ENCODE measurements at regions not wholly inside any gene's neighbourhood (a gene's known extent, or its start where the extent isn't known, plus 50 kb on each side); places are given as distances from the start of the nearest gene placed in this dataset.

DNA sequence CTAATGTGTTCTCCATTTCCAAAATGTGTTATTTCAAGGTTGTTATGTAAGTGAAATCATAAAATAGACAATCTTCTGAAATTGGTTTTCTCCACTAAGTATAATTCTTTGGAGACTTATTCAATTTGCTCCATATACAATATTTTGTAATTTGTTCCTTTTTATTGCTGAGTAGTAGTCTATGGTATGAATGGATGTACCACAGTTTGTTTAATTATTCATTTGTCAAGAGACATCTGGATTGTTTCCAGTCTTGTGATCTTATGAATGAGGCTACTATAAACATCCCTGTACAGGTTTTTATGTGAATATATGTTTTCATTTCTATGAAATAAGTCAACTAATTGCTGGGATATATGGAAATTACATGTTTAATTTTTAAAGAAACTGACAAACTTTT, 652.6 kb upstream of the PLXNA2 start:
- Histone ChIP-seq H3K36me3 (ENCODE audit: control insufficient read depth in 5 of 5, insufficient read depth in 5 of 5, low read length in 5 of 5) (no peaks in the 10 kb centered on the region), H3K27ac (ENCODE audit: low read depth, low read length) (no peak overlapping the region), H3K27me3 (ENCODE audit: control insufficient read depth in 5 of 5, insufficient read depth in 4 of 5, low read length in 5 of 5) (no peaks in the 10 kb centered on the region), H3K4me3 (ENCODE audit: low read depth in 1 of 5, low read length in 5 of 5) (no peak overlapping the region), H3K9me3 (ENCODE audit: control insufficient read depth in 5 of 5, low read length in 5 of 5) (peaks cover 0 to 5% (median 0%) of the 10 kb centered on the region in 5 donors), H3K4me1 (ENCODE audit: control insufficient read depth in 5 of 5, insufficient read depth in 5 of 5, low read length in 5 of 5) (no peaks in the 10 kb centered on the region), H3K9ac (ENCODE audit: low read length in 5 of 5) (no peak overlapping the region)

DNA sequence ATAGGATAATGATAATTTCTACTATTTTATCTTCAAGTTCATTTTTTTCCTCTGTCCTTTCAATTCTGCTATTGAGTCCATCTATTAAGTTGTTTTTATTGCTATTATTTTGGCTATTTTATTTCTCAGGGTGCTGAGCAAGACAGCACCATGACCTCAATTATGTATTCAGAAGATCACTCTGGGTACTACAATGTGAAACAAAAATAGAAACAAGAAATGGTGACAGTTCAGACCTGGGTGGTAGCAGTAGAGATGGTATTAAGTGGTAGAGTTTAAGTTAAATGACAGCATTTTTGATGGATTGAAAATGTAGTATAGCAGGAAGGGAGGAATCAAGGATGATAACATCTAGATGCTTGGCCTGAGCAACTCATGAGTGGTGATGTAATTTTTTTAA, 655.3 kb upstream of the PLXNA2 start:
- H3K4me1 ChIP-seq (ENCODE audit: control insufficient read depth in 5 of 5, insufficient read depth in 5 of 5, low read length in 5 of 5): no peaks in the 10 kb centered on the region
- no peak overlapping the region for H3K27ac ChIP-seq (ENCODE audit: low read depth, low read length)
- peaks cover 0 to 5% (median 0%) of the 10 kb centered on the region in 5 donors for H3K9me3 ChIP-seq (ENCODE audit: control insufficient read depth in 5 of 5, low read length in 5 of 5)
- no peaks in the 10 kb centered on the region for H3K27me3 ChIP-seq (ENCODE audit: control insufficient read depth in 5 of 5, insufficient read depth in 4 of 5, low read length in 5 of 5)
- no peaks in the 10 kb centered on the region for H3K36me3 ChIP-seq (ENCODE audit: control insufficient read depth in 5 of 5, insufficient read depth in 5 of 5, low read length in 5 of 5)
- H3K9ac ChIP-seq (ENCODE audit: low read length in 5 of 5): no peak overlapping the region
- H3K4me3 ChIP-seq (ENCODE audit: low read depth in 1 of 5, low read length in 5 of 5): no peak overlapping the region

DNA sequence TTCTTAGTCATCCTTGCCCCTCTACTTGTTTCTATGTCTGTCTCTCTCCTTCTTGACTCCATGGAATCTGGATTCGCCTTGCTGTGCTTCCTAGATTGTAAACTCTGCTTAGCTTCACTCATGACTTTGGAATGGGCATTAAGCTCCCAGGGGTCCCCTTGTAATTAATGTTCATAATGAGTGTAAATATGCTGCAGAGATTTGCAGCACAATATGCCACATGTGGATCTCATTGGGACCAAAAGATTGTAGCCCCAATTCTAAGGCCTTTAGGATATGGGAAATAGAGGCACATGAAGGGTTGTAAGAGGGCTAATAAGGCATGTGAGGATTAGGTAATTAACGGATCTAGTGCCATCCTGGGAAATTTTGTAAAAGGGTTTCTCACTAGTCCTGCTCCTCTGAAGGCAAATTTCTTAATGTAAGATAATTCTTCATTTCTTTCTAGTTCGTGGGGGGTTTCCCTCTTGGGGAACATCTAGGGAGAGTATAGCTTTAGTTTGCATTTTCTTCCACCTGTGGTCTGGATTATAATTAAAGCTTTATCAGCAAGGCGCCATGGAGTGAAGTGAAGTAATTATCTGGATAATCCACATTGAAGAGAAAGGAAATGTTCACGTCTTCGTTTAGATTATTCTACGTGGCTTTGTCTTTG, 659.2 kb upstream of the PLXNA2 start:
- H3K27ac ChIP-seq (ENCODE audit: low read depth, low read length): no peak overlapping the region
- H3K27me3 ChIP-seq (ENCODE audit: control insufficient read depth in 5 of 5, insufficient read depth in 4 of 5, low read length in 5 of 5): no peaks in the 10 kb centered on the region
- no peaks in the 10 kb centered on the region for H3K36me3 ChIP-seq (ENCODE audit: control insufficient read depth in 5 of 5, insufficient read depth in 5 of 5, low read length in 5 of 5)
- H3K4me1 ChIP-seq (ENCODE audit: control insufficient read depth in 5 of 5, insufficient read depth in 5 of 5, low read length in 5 of 5): no peaks in the 10 kb centered on the region
- H3K4me3 ChIP-seq (ENCODE audit: low read depth in 1 of 5, low read length in 5 of 5): no peak overlapping the region
- no peak overlapping the region for H3K9ac ChIP-seq (ENCODE audit: low read length in 5 of 5)
- no peaks in the 10 kb centered on the region for H3K9me3 ChIP-seq (ENCODE audit: control insufficient read depth in 5 of 5, low read length in 5 of 5)

DNA sequence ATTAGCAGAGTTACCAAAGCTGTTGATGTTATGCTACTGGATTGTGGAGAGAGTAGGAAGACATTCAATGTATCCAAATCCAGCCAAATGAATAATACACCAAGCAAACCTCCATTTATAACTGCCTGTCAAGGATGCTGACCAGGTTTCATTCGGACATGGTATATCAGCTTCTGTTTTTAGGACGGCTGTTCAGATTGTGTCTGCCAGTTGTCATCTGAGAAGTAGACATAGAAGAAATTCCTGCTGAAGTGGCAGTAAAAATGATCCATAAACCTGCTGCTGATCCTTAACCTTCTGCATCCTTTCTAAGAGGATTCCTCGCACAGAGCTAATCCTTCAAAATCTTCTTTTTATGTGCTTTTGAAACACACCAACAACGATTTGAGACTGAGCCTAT, 663.6 kb upstream of the PLXNA2 start:
- no peaks in the 10 kb centered on the region for H3K36me3 ChIP-seq (ENCODE audit: control insufficient read depth in 5 of 5, insufficient read depth in 5 of 5, low read length in 5 of 5)
- H3K4me1 ChIP-seq (ENCODE audit: control insufficient read depth in 5 of 5, insufficient read depth in 5 of 5, low read length in 5 of 5): no peaks in the 10 kb centered on the region
- H3K9ac ChIP-seq (ENCODE audit: low read length in 5 of 5): no peak overlapping the region
- H3K27me3 ChIP-seq (ENCODE audit: control insufficient read depth in 5 of 5, insufficient read depth in 4 of 5, low read length in 5 of 5): no peaks in the 10 kb centered on the region
- no peaks in the 10 kb centered on the region for H3K9me3 ChIP-seq (ENCODE audit: control insufficient read depth in 5 of 5, low read length in 5 of 5)
- H3K27ac ChIP-seq (ENCODE audit: low read depth, low read length): no peak overlapping the region
- no peak overlapping the region for H3K4me3 ChIP-seq (ENCODE audit: low read depth in 1 of 5, low read length in 5 of 5)

DNA sequence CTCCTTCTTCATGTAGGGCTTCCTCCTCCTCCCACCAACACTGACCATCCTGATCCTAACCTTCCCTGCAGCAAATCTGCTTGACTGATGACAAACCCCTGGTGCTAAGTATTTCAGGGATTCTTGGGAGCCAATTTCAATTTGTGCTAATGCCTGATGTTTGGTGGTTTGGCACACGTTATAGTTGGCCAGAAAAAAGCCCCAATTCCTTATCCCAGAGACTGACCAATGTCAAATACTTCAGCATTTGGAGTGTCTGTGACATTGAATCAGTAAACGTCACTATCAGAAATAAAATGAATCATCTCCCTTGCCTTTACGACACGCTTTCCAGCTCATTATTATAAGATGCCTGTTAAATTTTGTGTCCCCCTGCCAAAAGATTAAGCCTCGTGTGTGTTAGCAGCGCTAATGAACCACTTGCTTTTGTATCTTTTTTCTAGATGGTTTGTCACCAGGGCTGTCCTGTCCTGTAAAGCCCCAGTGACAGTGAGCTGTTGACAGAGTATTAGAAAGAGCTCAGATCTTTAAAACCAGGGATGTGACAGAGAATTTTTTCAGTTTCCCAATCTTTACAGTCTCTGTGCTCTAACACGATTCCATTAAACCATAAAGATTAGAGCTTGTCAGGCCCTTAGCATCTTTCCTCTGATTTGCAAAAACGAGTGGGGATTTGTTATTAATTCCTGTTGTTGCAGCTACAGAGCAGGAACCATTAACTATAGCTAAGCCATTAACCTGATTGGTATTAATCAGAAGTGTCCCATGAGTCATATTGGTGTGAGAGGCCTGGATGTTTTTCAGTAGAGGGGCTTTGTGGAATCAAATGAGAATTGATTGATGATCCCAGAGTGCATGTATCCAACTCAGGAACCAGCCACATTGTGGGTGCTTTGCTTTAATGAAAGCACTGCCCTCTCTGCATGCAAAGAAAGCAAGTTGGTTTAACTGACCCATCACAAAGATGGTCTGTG, 665.1 kb upstream of the PLXNA2 start:
- no peak overlapping the region for H3K4me3 ChIP-seq (ENCODE audit: low read depth in 1 of 5, low read length in 5 of 5)
- H3K36me3 ChIP-seq (ENCODE audit: control insufficient read depth in 5 of 5, insufficient read depth in 5 of 5, low read length in 5 of 5): no peaks in the 10 kb centered on the region
- H3K27ac ChIP-seq (ENCODE audit: low read depth, low read length): no peak overlapping the region
- no peaks in the 10 kb centered on the region for H3K9me3 ChIP-seq (ENCODE audit: control insufficient read depth in 5 of 5, low read length in 5 of 5)
- no peaks in the 10 kb centered on the region for H3K4me1 ChIP-seq (ENCODE audit: control insufficient read depth in 5 of 5, insufficient read depth in 5 of 5, low read length in 5 of 5)
- no peaks in the 10 kb centered on the region for H3K27me3 ChIP-seq (ENCODE audit: control insufficient read depth in 5 of 5, insufficient read depth in 4 of 5, low read length in 5 of 5)
- no peak overlapping the region for H3K9ac ChIP-seq (ENCODE audit: low read length in 5 of 5)

DNA sequence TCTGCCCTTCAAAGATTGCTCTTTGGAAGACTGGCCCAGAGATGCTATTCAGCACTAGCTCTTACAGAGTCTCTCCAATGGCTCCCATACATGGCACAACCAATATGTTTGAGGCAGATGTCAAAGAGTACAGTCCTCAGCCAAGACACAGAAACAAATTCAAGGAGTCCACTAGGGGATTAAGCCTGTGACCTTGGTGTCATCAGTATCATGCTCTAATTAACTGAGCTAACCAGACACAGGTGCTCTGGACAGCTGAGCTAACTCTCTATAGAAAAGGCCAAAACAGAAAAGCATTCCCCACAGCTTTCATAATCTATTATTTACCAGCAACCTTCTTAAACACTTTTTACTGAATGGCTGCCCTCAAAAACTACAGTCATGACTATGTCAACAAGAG, 666.0 kb upstream of the PLXNA2 start:
- no peak overlapping the region for H3K9ac ChIP-seq (ENCODE audit: low read length in 5 of 5)

DNA sequence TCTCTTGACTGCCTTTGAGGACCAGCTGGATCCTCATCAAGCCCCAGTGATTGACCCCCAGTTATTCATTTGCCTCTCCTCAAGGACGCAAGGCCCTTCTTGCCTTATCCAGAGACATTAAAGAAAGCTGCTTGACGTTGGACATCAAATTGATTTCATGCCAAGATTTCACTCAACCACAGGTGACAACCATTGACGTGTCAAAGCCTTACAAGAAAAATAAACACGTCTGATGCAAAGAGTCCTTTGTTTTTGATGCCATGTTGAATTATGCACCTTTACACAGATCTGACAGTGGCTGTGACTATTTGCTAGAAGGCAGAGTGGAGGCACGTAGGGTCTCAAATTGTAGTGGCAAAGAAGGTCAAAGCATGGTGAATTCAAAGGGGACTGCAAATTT, 666.2 kb upstream of the CAMK1G start:
- Histone ChIP-seq H3K9me3 (ENCODE audit: control insufficient read depth in 5 of 5, low read length in 5 of 5) (no peaks in the 10 kb centered on the region), H3K27me3 (ENCODE audit: control insufficient read depth in 5 of 5, insufficient read depth in 4 of 5, low read length in 5 of 5) (no peaks in the 10 kb centered on the region), H3K36me3 (ENCODE audit: control insufficient read depth in 5 of 5, insufficient read depth in 5 of 5, low read length in 5 of 5) (no peaks in the 10 kb centered on the region), H3K9ac (ENCODE audit: low read length in 5 of 5) (no peak overlapping the region), H3K27ac (ENCODE audit: low read depth, low read length) (no peak overlapping the region), H3K4me3 (ENCODE audit: low read depth in 1 of 5, low read length in 5 of 5) (no peak overlapping the region), H3K4me1 (ENCODE audit: control insufficient read depth in 5 of 5, insufficient read depth in 5 of 5, low read length in 5 of 5) (no peaks in the 10 kb centered on the region)

More for the DNA sequence above, 666.0 kb upstream of the PLXNA2 start:
- Histone ChIP-seq H3K36me3 (ENCODE audit: control insufficient read depth in 5 of 5, insufficient read depth in 5 of 5, low read length in 5 of 5) (no peaks in the 10 kb centered on the region), H3K4me1 (ENCODE audit: control insufficient read depth in 5 of 5, insufficient read depth in 5 of 5, low read length in 5 of 5) (no peaks in the 10 kb centered on the region), H3K9me3 (ENCODE audit: control insufficient read depth in 5 of 5, low read length in 5 of 5) (no peaks in the 10 kb centered on the region), H3K27ac (ENCODE audit: low read depth, low read length) (no peak overlapping the region), H3K4me3 (ENCODE audit: low read depth in 1 of 5, low read length in 5 of 5) (no peak overlapping the region), H3K27me3 (ENCODE audit: control insufficient read depth in 5 of 5, insufficient read depth in 4 of 5, low read length in 5 of 5) (no peaks in the 10 kb centered on the region)

DNA sequence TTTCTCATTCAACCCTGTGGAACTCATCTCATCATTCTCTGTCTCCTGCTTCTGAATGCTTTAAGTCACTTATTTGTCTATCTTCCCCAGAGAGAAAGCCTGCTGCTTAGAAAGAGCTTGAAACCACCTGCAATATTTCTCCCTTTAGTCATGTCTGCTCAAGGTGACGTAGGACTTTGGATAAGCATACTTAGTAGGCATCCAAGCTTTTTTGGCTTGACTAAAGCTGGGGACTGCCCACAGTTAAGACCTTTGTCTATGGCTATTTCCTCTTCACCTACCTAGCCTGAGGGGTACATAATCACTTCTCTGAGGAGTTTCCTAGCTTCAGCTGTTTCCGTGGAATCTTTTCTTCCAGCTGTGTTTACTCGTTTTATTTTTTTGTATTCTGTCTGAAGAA, 665.8 kb upstream of the CAMK1G start:
- Histone ChIP-seq H3K4me3 (ENCODE audit: low read depth in 1 of 5, low read length in 5 of 5) (no peak overlapping the region), H3K27me3 (ENCODE audit: control insufficient read depth in 5 of 5, insufficient read depth in 4 of 5, low read length in 5 of 5) (no peaks in the 10 kb centered on the region), H3K36me3 (ENCODE audit: control insufficient read depth in 5 of 5, insufficient read depth in 5 of 5, low read length in 5 of 5) (no peaks in the 10 kb centered on the region), H3K9me3 (ENCODE audit: control insufficient read depth in 5 of 5, low read length in 5 of 5) (no peaks in the 10 kb centered on the region), H3K9ac (ENCODE audit: low read length in 5 of 5) (no peak overlapping the region), H3K4me1 (ENCODE audit: control insufficient read depth in 5 of 5, insufficient read depth in 5 of 5, low read length in 5 of 5) (no peaks in the 10 kb centered on the region), H3K27ac (ENCODE audit: low read depth, low read length) (no peak overlapping the region)

DNA sequence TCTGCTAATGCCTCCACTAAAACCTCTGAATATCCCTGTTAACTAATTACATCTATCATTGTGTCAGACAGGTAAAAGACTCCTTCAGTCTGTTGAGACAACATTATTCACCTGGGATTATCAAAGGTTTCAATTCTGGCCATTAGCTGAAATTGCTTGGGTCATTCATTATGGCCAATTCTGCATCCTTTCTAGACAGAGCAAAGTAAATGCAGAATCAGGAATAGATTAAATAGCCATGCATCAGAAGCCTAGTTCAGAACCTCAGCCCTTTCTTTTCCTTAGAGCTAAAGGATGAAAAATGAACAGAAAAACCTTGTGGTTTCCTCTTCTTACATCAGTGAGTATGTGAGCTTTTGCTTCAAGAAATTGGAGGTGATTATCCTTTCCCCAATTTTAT, 665.4 kb upstream of the CAMK1G start:
- no peaks in the 10 kb centered on the region for H3K36me3 ChIP-seq (ENCODE audit: control insufficient read depth in 5 of 5, insufficient read depth in 5 of 5, low read length in 5 of 5)

DNA sequence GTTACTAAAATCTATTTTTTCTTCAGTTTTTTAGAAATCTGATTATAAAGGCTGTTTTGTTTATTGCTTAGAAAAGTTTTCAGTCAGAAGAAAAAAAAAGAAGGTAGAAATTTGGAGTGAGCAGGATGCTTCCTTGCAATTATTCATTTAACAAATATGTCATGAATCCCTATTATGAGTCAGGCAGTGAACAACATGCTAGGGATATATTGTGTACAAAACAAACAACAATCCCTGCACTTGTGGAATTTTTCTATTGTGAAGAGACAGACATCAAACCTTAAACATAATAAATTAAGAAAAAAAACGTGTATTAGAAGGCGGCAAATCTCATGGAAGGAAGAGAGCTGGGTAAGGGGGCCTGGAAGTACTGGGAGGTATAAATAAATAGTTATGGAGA, 664.1 kb upstream of the CAMK1G start:
- Histone ChIP-seq H3K4me1 (ENCODE audit: control insufficient read depth in 5 of 5, insufficient read depth in 5 of 5, low read length in 5 of 5) (no peaks in the 10 kb centered on the region), H3K9ac (ENCODE audit: low read length in 5 of 5) (no peak overlapping the region), H3K9me3 (ENCODE audit: control insufficient read depth in 5 of 5, low read length in 5 of 5) (no peaks in the 10 kb centered on the region), H3K27ac (ENCODE audit: low read depth, low read length) (no peak overlapping the region), H3K36me3 (ENCODE audit: control insufficient read depth in 5 of 5, insufficient read depth in 5 of 5, low read length in 5 of 5) (no peaks in the 10 kb centered on the region), H3K27me3 (ENCODE audit: control insufficient read depth in 5 of 5, insufficient read depth in 4 of 5, low read length in 5 of 5) (no peaks in the 10 kb centered on the region), H3K4me3 (ENCODE audit: low read depth in 1 of 5, low read length in 5 of 5) (no peak overlapping the region)

More for the DNA sequence above, 665.4 kb upstream of the CAMK1G start:
- H3K9me3 ChIP-seq (ENCODE audit: control insufficient read depth in 5 of 5, low read length in 5 of 5): no peaks in the 10 kb centered on the region
- H3K4me3 ChIP-seq (ENCODE audit: low read depth in 1 of 5, low read length in 5 of 5): no peak overlapping the region
- no peak overlapping the region for H3K27ac ChIP-seq (ENCODE audit: low read depth, low read length)
- no peak overlapping the region for H3K9ac ChIP-seq (ENCODE audit: low read length in 5 of 5)
- H3K27me3 ChIP-seq (ENCODE audit: control insufficient read depth in 5 of 5, insufficient read depth in 4 of 5, low read length in 5 of 5): no peaks in the 10 kb centered on the region
- no peaks in the 10 kb centered on the region for H3K4me1 ChIP-seq (ENCODE audit: control insufficient read depth in 5 of 5, insufficient read depth in 5 of 5, low read length in 5 of 5)
